T-helper 1 cell treated with Interleukin-12 subunit alpha and Interleukin-12 subunit beta and Interleukin-4 antibody, amounts not matched to agents 30 μg/mL and 1 μg/mL, for 36 hours (primary cell): ENCODE measurements at regions not wholly inside any gene's neighbourhood (a gene's known extent, or its start where the extent isn't known, plus 50 kb on each side); places are given as distances from the start of the nearest gene placed in this dataset.

Source experiments
- H3K27ac Mint-ChIP-seq: one replicate; pipeline ENCODE4 v1.8.0; 2021; ENCODE audit warnings: mild to moderate bottlenecking, mixed read lengths
- H3K27me3 Mint-ChIP-seq: one replicate; pipeline ENCODE4 v1.8.0; 2021; ENCODE audit warnings: low read depth, mixed read lengths
- H3K36me3 Mint-ChIP-seq: one replicate; pipeline ENCODE4 v1.8.0; 2021; ENCODE audit warnings: low read depth, mixed read lengths
- H3K4me1 Mint-ChIP-seq: one replicate; pipeline ENCODE4 v1.8.0; 2021; ENCODE audit warnings: low read depth, mixed read lengths
- H3K4me3 Mint-ChIP-seq: one replicate; pipeline ENCODE4 v1.8.0; 2021; ENCODE audit warnings: mild to moderate bottlenecking, moderate library complexity, mixed read lengths
- H3K9me3 Mint-ChIP-seq: one replicate; pipeline ENCODE4 v1.8.0; 2021; ENCODE audit warnings: mixed read lengths

GRCh38 chr1:88141499-88142074 lies 542.5 kb upstream of the PKN2 start:
- Mint-ChIP-seq H3K4me1 (peaks cover 3% of the 10 kb centered on the region), H3K27ac (no peak overlapping the region), H3K9me3 (no peaks in the 10 kb centered on the region), H3K4me3 (peak overlapping the region; percentile 61), H3K36me3 (no peaks in the 10 kb centered on the region), H3K27me3 (peaks cover 12% of the 10 kb centered on the region)

GRCh38 chr1:88145752-88146151 lies 538.3 kb upstream of the PKN2 start:
- Mint-ChIP-seq H3K4me1 (peaks cover 3% of the 10 kb centered on the region), H3K9me3 (no peaks in the 10 kb centered on the region), H3K4me3 (no peak overlapping the region), H3K36me3 (no peaks in the 10 kb centered on the region), H3K27me3 (peaks cover 12% of the 10 kb centered on the region), H3K27ac (no peak overlapping the region)

- Mint-ChIP-seq H3K4me1 (no peaks in the 10 kb centered on the region), H3K36me3 (no peaks in the 10 kb centered on the region), H3K27ac (no peak overlapping the region)
Observed at GRCh38 chr1:88149686-88150085, 534.4 kb upstream of the PKN2 start.

GRCh38 chr1:88150330-88150729 lies 533.7 kb upstream of the PKN2 start:
- no peaks in the 10 kb centered on the region for H3K9me3 Mint-ChIP-seq
- no peak overlapping the region for H3K4me3 Mint-ChIP-seq
- H3K27ac Mint-ChIP-seq, result no peak overlapping the region
- H3K36me3 Mint-ChIP-seq, result no peaks in the 10 kb centered on the region
- peaks cover 2% of the 10 kb centered on the region for H3K27me3 Mint-ChIP-seq
- H3K4me1 Mint-ChIP-seq, result no peaks in the 10 kb centered on the region

More at GRCh38 chr1:88149686-88150085, 534.4 kb upstream of the PKN2 start:
- H3K9me3 Mint-ChIP-seq, result no peaks in the 10 kb centered on the region
- H3K27me3 Mint-ChIP-seq, result peaks cover 8% of the 10 kb centered on the region
- H3K4me3 Mint-ChIP-seq, result no peak overlapping the region

GRCh38 chr1:88163187-88163586 lies 520.9 kb upstream of the PKN2 start:
- H3K36me3 Mint-ChIP-seq, result no peaks in the 10 kb centered on the region
- no peaks in the 10 kb centered on the region for H3K4me1 Mint-ChIP-seq
- no peak overlapping the region for H3K27ac Mint-ChIP-seq
- no peaks in the 10 kb centered on the region for H3K9me3 Mint-ChIP-seq
- H3K27me3 Mint-ChIP-seq, result peaks cover 8% of the 10 kb centered on the region
- no peak overlapping the region for H3K4me3 Mint-ChIP-seq

GRCh38 chr1:88168126-88168525 lies 515.9 kb upstream of the PKN2 start:
- Mint-ChIP-seq H3K4me1 (no peaks in the 10 kb centered on the region), H3K36me3 (no peaks in the 10 kb centered on the region), H3K27me3 (peaks cover 12% of the 10 kb centered on the region), H3K27ac (no peak overlapping the region), H3K4me3 (no peak overlapping the region), H3K9me3 (no peaks in the 10 kb centered on the region)

- no peak overlapping the region for H3K27ac Mint-ChIP-seq
- no peaks in the 10 kb centered on the region for H3K4me1 Mint-ChIP-seq
- H3K27me3 Mint-ChIP-seq, result peaks cover 12% of the 10 kb centered on the region
- no peak overlapping the region for H3K4me3 Mint-ChIP-seq
- H3K9me3 Mint-ChIP-seq, result no peaks in the 10 kb centered on the region
- H3K36me3 Mint-ChIP-seq, result no peaks in the 10 kb centered on the region
Observed at GRCh38 chr1:88169139-88169538, 514.9 kb upstream of the PKN2 start.

GRCh38 chr1:88169939-88170338 lies 514.1 kb upstream of the PKN2 start:
- Mint-ChIP-seq H3K4me1 (no peaks in the 10 kb centered on the region), H3K27me3 (peaks cover 12% of the 10 kb centered on the region), H3K36me3 (no peaks in the 10 kb centered on the region), H3K4me3 (no peak overlapping the region), H3K27ac (no peak overlapping the region), H3K9me3 (no peaks in the 10 kb centered on the region)

- no peak overlapping the region for H3K4me3 Mint-ChIP-seq
- no peaks in the 10 kb centered on the region for H3K36me3 Mint-ChIP-seq
- no peak overlapping the region for H3K27ac Mint-ChIP-seq
- H3K4me1 Mint-ChIP-seq, result no peaks in the 10 kb centered on the region
- peaks cover 4% of the 10 kb centered on the region for H3K27me3 Mint-ChIP-seq
- H3K9me3 Mint-ChIP-seq, result no peaks in the 10 kb centered on the region
Observed at GRCh38 chr1:88175120-88175630, 508.9 kb upstream of the PKN2 start.

- H3K36me3 Mint-ChIP-seq, result no peaks in the 10 kb centered on the region
- H3K27me3 Mint-ChIP-seq, result peaks cover 4% of the 10 kb centered on the region
- H3K27ac Mint-ChIP-seq, result no peak overlapping the region
- no peaks in the 10 kb centered on the region for H3K9me3 Mint-ChIP-seq
- peaks cover 2% of the 10 kb centered on the region for H3K4me1 Mint-ChIP-seq
- H3K4me3 Mint-ChIP-seq, result no peak overlapping the region
Observed at GRCh38 chr1:88175631-88176226, 508.3 kb upstream of the PKN2 start.

- H3K27me3 Mint-ChIP-seq, result no peaks in the 10 kb centered on the region
- H3K4me3 Mint-ChIP-seq, result no peak overlapping the region
- H3K9me3 Mint-ChIP-seq, result no peaks in the 10 kb centered on the region
- no peaks in the 10 kb centered on the region for H3K36me3 Mint-ChIP-seq
- no peak overlapping the region for H3K27ac Mint-ChIP-seq
- peaks cover 2% of the 10 kb centered on the region for H3K4me1 Mint-ChIP-seq
Observed at GRCh38 chr1:88179943-88180342, 504.1 kb upstream of the PKN2 start.

- peaks cover 2% of the 10 kb centered on the region for H3K4me1 Mint-ChIP-seq
- H3K9me3 Mint-ChIP-seq, result no peaks in the 10 kb centered on the region
- no peaks in the 10 kb centered on the region for H3K36me3 Mint-ChIP-seq
- no peaks in the 10 kb centered on the region for H3K27me3 Mint-ChIP-seq
- H3K27ac Mint-ChIP-seq, result no peak overlapping the region
- no peak overlapping the region for H3K4me3 Mint-ChIP-seq
Observed at GRCh38 chr1:88180449-88181108, 503.5 kb upstream of the PKN2 start.

GRCh38 chr1:88186911-88187310 lies 497.2 kb upstream of the PKN2 start:
- peaks cover 4% of the 10 kb centered on the region for H3K4me1 Mint-ChIP-seq
- H3K36me3 Mint-ChIP-seq, result no peaks in the 10 kb centered on the region
- no peaks in the 10 kb centered on the region for H3K9me3 Mint-ChIP-seq
- H3K27me3 Mint-ChIP-seq, result no peaks in the 10 kb centered on the region
- no peak overlapping the region for H3K27ac Mint-ChIP-seq
- H3K4me3 Mint-ChIP-seq, result no peak overlapping the region

- Mint-ChIP-seq H3K27ac (no peak overlapping the region), H3K27me3 (no peaks in the 10 kb centered on the region), H3K4me3 (no peak overlapping the region), H3K36me3 (no peaks in the 10 kb centered on the region), H3K4me1 (peaks cover 6% of the 10 kb centered on the region), H3K9me3 (no peaks in the 10 kb centered on the region)
Observed at GRCh38 chr1:88188038-88188437, 496.0 kb upstream of the PKN2 start.

- Mint-ChIP-seq H3K4me1 (peaks cover 6% of the 10 kb centered on the region), H3K27me3 (peaks cover 3% of the 10 kb centered on the region), H3K9me3 (no peaks in the 10 kb centered on the region), H3K27ac (no peak overlapping the region), H3K36me3 (no peaks in the 10 kb centered on the region), H3K4me3 (no peak overlapping the region)
Observed at GRCh38 chr1:88189525-88189924, 494.5 kb upstream of the PKN2 start.
